Neural progenitor cell (in vitro differentiated cells): ENCODE measurements at regions not wholly inside any gene's neighbourhood (a gene's known extent, or its start where the extent isn't known, plus 50 kb on each side); places are given as distances from the start of the nearest gene placed in this dataset.

ENCODE experiments used
- DNase-seq: peaks from one replicate; pipeline ENCODE4 v3.0.0-alpha.2; 2016; ENCODE audit warnings: low spot score
- H2AFZ ChIP-seq: fragments of 200-600 bp; sonication (generic); replicated peaks from 2 replicates; pipeline ENCODE4 v1.6.1; 2016; ENCODE audit warnings: antibody characterized with exemption
- H3F3A ChIP-seq: fragments of 200-600 bp; sonication (generic); 2 replicates; pipeline ENCODE4 v1.6.1; 2016; ENCODE audit warnings: antibody characterized with exemption, low read depth
- H3K27ac ChIP-seq: fragments of 200-600 bp; sonication (generic); 2 replicates; pipeline ENCODE4 v1.5.1; 2016; ENCODE audit warnings: mild to moderate bottlenecking
- H3K27me3 ChIP-seq: fragments of 200-600 bp; sonication (generic); 2 replicates; pipeline ENCODE4 v1.6.1; 2016; ENCODE audit warnings: mild to moderate bottlenecking, moderate library complexity
- H3K36me3 ChIP-seq: fragments of 200-600 bp; sonication (generic); 2 replicates; pipeline ENCODE4 v1.5.1; 2016
- H3K4me1 ChIP-seq: fragments of 200-600 bp; sonication (generic); 2 replicates; pipeline ENCODE4 v1.6.1; 2016; ENCODE audit warnings: mixed run types
- H3K4me2 ChIP-seq: fragments of 200-600 bp; sonication (generic); 2 replicates; pipeline ENCODE4 v1.6.1; 2016
- H3K4me3 ChIP-seq: fragments of 200-600 bp; sonication (generic); 2 replicates; pipeline ENCODE4 v1.5.1; 2016
- H3K79me2 ChIP-seq: fragments of 200-600 bp; sonication (generic); 2 replicates; pipeline ENCODE4 v1.6.1; 2016; ENCODE audit warnings: low read depth
- H3K9ac ChIP-seq: fragments of 200-600 bp; sonication (generic); 2 replicates; pipeline ENCODE4 v1.6.1; 2016
- H3K9me3 ChIP-seq: fragments of 200-600 bp; sonication (generic); 2 replicates; pipeline ENCODE4 v1.5.1; 2016; ENCODE audit warnings: low read depth
- H4K20me1 ChIP-seq: fragments of 200-600 bp; sonication (generic); 2 replicates; pipeline ENCODE4 v1.6.1; 2016; ENCODE audit warnings: low read depth
- H3K27ac Mint-ChIP-seq: 3 replicates; pipeline ENCODE4 v1.8.0; 2021; ENCODE audit warnings: mixed read lengths
- H3K27me3 Mint-ChIP-seq: 2 replicates; pipeline ENCODE4 v1.8.0; 2022; ENCODE audit warnings: low read depth, mild to moderate bottlenecking, inconsistent platforms, moderate library complexity, mixed read lengths; ENCODE audit not compliant: insufficient read depth
- H3K36me3 Mint-ChIP-seq: 3 replicates; pipeline ENCODE4 v1.8.0; 2021; ENCODE audit warnings: mixed read lengths
- H3K4me1 Mint-ChIP-seq: 3 replicates; pipeline ENCODE4 v1.8.0; 2021; ENCODE audit warnings: mixed read lengths
- H3K4me3 Mint-ChIP-seq: 3 replicates; pipeline ENCODE4 v1.8.0; 2021; ENCODE audit warnings: mild to moderate bottlenecking, moderate library complexity, mixed read lengths
- H3K9me3 Mint-ChIP-seq: 3 replicates; pipeline ENCODE4 v1.8.0; 2020; ENCODE audit warnings: mixed read lengths
- CTCF ChIP-seq: fragments of 200-600 bp; sonication (generic); IDR thresholded peaks from 2 replicates; pipeline ENCODE4 v1.5.1; 2017; ENCODE audit warnings: antibody characterized with exemption, mild to moderate bottlenecking
- EZH2 ChIP-seq: fragments of 200-600 bp; sonication (generic); IDR thresholded peaks from 2 replicates; pipeline ENCODE4 v1.6.1; 2017; ENCODE audit warnings: antibody characterized with exemption, mild to moderate bottlenecking, moderate library complexity
- EZH2phosphoT487 ChIP-seq: fragments of 200-600 bp; sonication (generic); IDR thresholded peaks from 2 replicates; pipeline ENCODE4 v1.6.1; 2017; ENCODE audit warnings: antibody characterized with exemption

- Histone ChIP-seq H3K27ac (no peak overlapping the region), H3F3A (no peaks in the 10 kb centered on the region), H3K9ac (no peak overlapping the region), H3K9me3 (no peaks in the 10 kb centered on the region), H4K20me1 (no peaks in the 10 kb centered on the region), H3K4me1 (no peaks in the 10 kb centered on the region), H3K79me2 (no peaks in the 10 kb centered on the region), H3K36me3 (no peaks in the 10 kb centered on the region), H3K27me3 (peaks cover 29% of the 10 kb centered on the region), H2AFZ (no peak overlapping the region), H3K4me3 (no peak overlapping the region), H3K4me2 (no peak overlapping the region)
- Mint-ChIP-seq H3K4me1 (peaks cover 56% of the 10 kb centered on the region), H3K27ac (no peak overlapping the region), H3K36me3 (peaks cover 11% of the 10 kb centered on the region), H3K4me3 (no peak overlapping the region), H3K27me3 (no peaks in the 10 kb centered on the region), H3K9me3 (peaks cover 5% of the 10 kb centered on the region)
- TF ChIP-seq CTCF (no peak), EZH2phosphoT487 (no peak), EZH2 (no peak)
- DNase-seq: no peak
Observed at GRCh38 chr5:167580608-167581007, 710.8 kb upstream of the WWC1 start.

- H3K27me3 Mint-ChIP-seq: peaks cover 3% of the 10 kb centered on the region
- TF ChIP-seq EZH2 (no peak), EZH2phosphoT487 (no peak), CTCF (no peak)
Observed at GRCh38 chr5:167582283-167582682, 709.2 kb upstream of the WWC1 start.

GRCh38 chr5:167582886-167583285 is 708.6 kb upstream of the WWC1 start:
- H3K4me3 Mint-ChIP-seq: no peak overlapping the region
- H3K4me1 Mint-ChIP-seq: peaks cover 51% of the 10 kb centered on the region
- H3K9me3 ChIP-seq: no peaks in the 10 kb centered on the region
- no peak overlapping the region for H2AFZ ChIP-seq
- peaks cover 11% of the 10 kb centered on the region for H3K36me3 Mint-ChIP-seq
- H3K4me2 ChIP-seq: no peak overlapping the region
- TF ChIP-seq EZH2phosphoT487 (no peak), EZH2 (no peak), CTCF (no peak)
- H3K4me3 ChIP-seq: no peak overlapping the region
- H3F3A ChIP-seq: no peaks in the 10 kb centered on the region
- H3K9ac ChIP-seq: no peak overlapping the region
- no peaks in the 10 kb centered on the region for H4K20me1 ChIP-seq
- no peak overlapping the region for H3K27ac Mint-ChIP-seq
- H3K27me3 Mint-ChIP-seq: peaks cover 3% of the 10 kb centered on the region
- no peaks in the 10 kb centered on the region for H3K36me3 ChIP-seq
- no peak overlapping the region for H3K27ac ChIP-seq
- no peaks in the 10 kb centered on the region for H3K79me2 ChIP-seq
- peaks cover 5% of the 10 kb centered on the region for H3K9me3 Mint-ChIP-seq
- H3K4me1 ChIP-seq: no peaks in the 10 kb centered on the region
- H3K27me3 ChIP-seq: peaks cover 6% of the 10 kb centered on the region
- DNase-seq: no peak

More at GRCh38 chr5:167582283-167582682, 709.2 kb upstream of the WWC1 start:
- H3K9ac ChIP-seq: no peak overlapping the region
- Mint-ChIP-seq H3K27ac (no peak overlapping the region), H3K9me3 (peaks cover 5% of the 10 kb centered on the region), H3K4me1 (peaks cover 51% of the 10 kb centered on the region), H3K36me3 (peaks cover 11% of the 10 kb centered on the region), H3K4me3 (no peak overlapping the region)
- no peak for DNase-seq
- H3K4me2 ChIP-seq: no peak overlapping the region
- H3K27ac ChIP-seq: no peak overlapping the region
- no peaks in the 10 kb centered on the region for H3F3A ChIP-seq
- H3K4me3 ChIP-seq: no peak overlapping the region
- H3K36me3 ChIP-seq: no peaks in the 10 kb centered on the region
- no peak overlapping the region for H2AFZ ChIP-seq
- H4K20me1 ChIP-seq: no peaks in the 10 kb centered on the region
- H3K4me1 ChIP-seq: no peaks in the 10 kb centered on the region
- H3K27me3 ChIP-seq: peaks cover 12% of the 10 kb centered on the region
- H3K79me2 ChIP-seq: no peaks in the 10 kb centered on the region
- H3K9me3 ChIP-seq: no peaks in the 10 kb centered on the region
